Lower leg skin (tissue), 4 donors: ENCODE measurements at regions not wholly inside any gene's neighbourhood (a gene's known extent, or its start where the extent isn't known, plus 50 kb on each side); places are given as distances from the start of the nearest gene placed in this dataset.
A peak's percentile ranks its signal among the peaks of the same experiment; 100 is the strongest.
"Not testable (repeated sequence)": the region's sequence is repeated elsewhere in the genome, so short reads cannot be mapped to it uniquely, and the experiment has no call there.

Source experiments
- DNase-seq, 2 donors: peaks; one replicate each; pipeline ENCODE4 v3.0.0-alpha.2; 2019; ENCODE audit warnings: low spot score in 2 of 2
- H3K4me3 ChIP-seq: fragments of 200-600 bp; sonication (generic); 2 replicates; pipeline ENCODE4 v1.5.1; 2017; ENCODE audit warnings: mild to moderate bottlenecking, low read depth; ENCODE audit not compliant: poor library complexity, severe bottlenecking
- CTCF ChIP-seq, 3 donors: fragments of 450-650 bp; IDR thresholded peaks; one replicate each; pipeline ENCODE4 v1.5.1; 2016; ENCODE audit warnings: antibody characterized with exemption in 3 of 3, mild to moderate bottlenecking in 3 of 3, moderate library complexity in 2 of 3
- POLR2A ChIP-seq, 2 donors: fragments of 450-650 bp; IDR thresholded peaks; one replicate each; pipeline ENCODE4 v1.6.1; 2016 to 2017; ENCODE audit warnings: antibody characterized with exemption in 2 of 2, mild to moderate bottlenecking in 1 of 2, moderate library complexity in 1 of 2
- WGBS, 2 donors: methylation state at CpG; one replicate each; pipeline ENCODE4 v1.1.5; 2018; 5-methylcytosine and 5-hydroxymethylcytosine counted together
- intact Hi-C: fragments of 100-400 bp; cut with DNase I; formaldehyde crosslinking; loops from one replicate; pipeline ENCODE4 v1.15.0; 2023; ENCODE audit warnings: low total_unique reads

- DNase-seq = no peak
- 38 to 66% methylated on average over 1 of the region's 1 CpG for WGBS, 2 donors
- TF ChIP-seq CTCF (IDR thresholded peaks at IDR 0.05) = no peak
- TF ChIP-seq POLR2A (IDR thresholded peaks at IDR 0.05) = no peak
- H3K4me3 ChIP-seq = no peak overlapping the region
- intact Hi-C loops = no loop called here
These were observed 58.3 kb upstream of the ANKRD10 start for GRCh38 chr13:110973007-110973700.

- TF ChIP-seq CTCF (IDR thresholded peaks at IDR 0.05) = no peak
- TF ChIP-seq POLR2A (IDR thresholded peaks at IDR 0.05) = no peak
- 82 to 93% methylated on average over 1 of the region's 1 CpG for WGBS, 2 donors
- intact Hi-C loops = no loop called here
- DNase-seq = peak in 1 of 2 donors; percentile 74
- no peak overlapping the region for H3K4me3 ChIP-seq
These were observed 56.6 kb upstream of the ANKRD10 start for GRCh38 chr13:110971486-110971885.

GRCh38 chr13:110967156-110967855, 52.4 kb upstream of the ANKRD10 start:
- H3K4me3 ChIP-seq, intact Hi-C loops: not testable (repeated sequence)
- peak in 1 of 2 donors; percentile 31 for DNase-seq
- WGBS, 2 donors = 63 to 72% methylated on average over 4 of the region's 4 CpGs

GRCh38 chr13:110965755-110966134, 50.9 kb upstream of the ANKRD10 start:
- DNase-seq = no peak
- 89 to 92% methylated on average over 8 of the region's 8 CpGs for WGBS, 2 donors
- TF ChIP-seq CTCF (IDR thresholded peaks at IDR 0.05) (no peak), POLR2A (IDR thresholded peaks at IDR 0.05) (no peak)
- no peak overlapping the region for H3K4me3 ChIP-seq
- intact Hi-C loops = no loop called here

DNA sequence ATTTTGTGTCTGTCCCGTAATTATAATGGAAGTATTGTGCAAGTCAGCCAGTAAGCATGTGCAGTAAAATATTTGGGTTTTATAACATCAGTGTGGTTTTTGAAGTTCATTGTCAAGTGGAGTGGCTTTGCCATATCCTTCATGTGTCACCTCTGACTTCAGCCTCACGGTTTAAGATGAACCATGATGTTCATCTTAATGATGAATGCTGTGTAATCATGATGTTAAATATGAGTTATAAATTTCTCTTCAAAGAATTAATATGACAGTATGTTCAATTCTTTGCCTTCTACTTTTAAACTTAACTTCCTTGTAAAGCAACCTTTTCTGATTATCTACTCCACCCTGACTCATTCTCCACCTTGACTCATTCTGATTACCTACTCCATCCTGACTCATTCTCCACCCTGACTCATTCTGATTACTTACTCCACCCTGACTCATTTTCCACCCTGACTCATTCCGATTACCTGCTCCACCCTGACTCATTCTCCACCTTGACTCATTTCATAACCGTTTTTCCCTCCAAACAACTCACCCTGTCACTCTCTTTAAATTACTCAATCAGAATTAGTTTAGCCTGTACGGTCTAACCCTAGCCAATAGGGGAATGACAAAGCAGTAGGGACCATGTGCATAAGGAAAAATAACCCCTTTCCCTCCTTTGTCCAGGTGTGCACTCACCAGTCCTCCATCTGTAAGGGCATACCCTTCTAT, 50.3 kb upstream of the ANKRD10 start:
- TF ChIP-seq CTCF (IDR thresholded peaks at IDR 0.05) (no peak), POLR2A (IDR thresholded peaks at IDR 0.05) (no peak)
- intact Hi-C loops = no loop called here
- DNase-seq = no peak
- WGBS, 2 donors = 46 to 52% methylated on average over 5 of the region's 5 CpGs
- no peak overlapping the region for H3K4me3 ChIP-seq
